GM12892 (cell line): ENCODE measurements at regions not wholly inside any gene's neighbourhood (a gene's known extent, or its start where the extent isn't known, plus 50 kb on each side); places are given as distances from the start of the nearest gene placed in this dataset.
A peak's percentile ranks its signal among the peaks of the same experiment; 100 is the strongest.

Source experiments
- DNase-seq: peaks from one replicate; pipeline ENCODE4 v3.0.0; 2011; ENCODE audit not compliant: insufficient read length
- FAIRE-seq: peaks from 2 replicates; lab custom pipeline; 2011; peaks lifted over from hg19 to GRCh38; lab: Jason Lieb, UNC
- POLR2A ChIP-seq: IDR thresholded peaks from 2 replicates; pipeline ENCODE4 v1.6.1; 2011; ENCODE audit warnings: low read depth, low read length, control low read depth
- POLR2AphosphoS5 ChIP-seq: IDR thresholded peaks from 2 replicates; pipeline ENCODE4 v1.6.1; 2011; ENCODE audit warnings: low read depth, low read length, control low read depth
- TAF1 ChIP-seq: IDR thresholded peaks from 2 replicates; pipeline ENCODE4 v1.6.1; 2011; ENCODE audit warnings: low read depth, mild to moderate bottlenecking, control low read depth, low read length, borderline replicate concordance

DNA sequence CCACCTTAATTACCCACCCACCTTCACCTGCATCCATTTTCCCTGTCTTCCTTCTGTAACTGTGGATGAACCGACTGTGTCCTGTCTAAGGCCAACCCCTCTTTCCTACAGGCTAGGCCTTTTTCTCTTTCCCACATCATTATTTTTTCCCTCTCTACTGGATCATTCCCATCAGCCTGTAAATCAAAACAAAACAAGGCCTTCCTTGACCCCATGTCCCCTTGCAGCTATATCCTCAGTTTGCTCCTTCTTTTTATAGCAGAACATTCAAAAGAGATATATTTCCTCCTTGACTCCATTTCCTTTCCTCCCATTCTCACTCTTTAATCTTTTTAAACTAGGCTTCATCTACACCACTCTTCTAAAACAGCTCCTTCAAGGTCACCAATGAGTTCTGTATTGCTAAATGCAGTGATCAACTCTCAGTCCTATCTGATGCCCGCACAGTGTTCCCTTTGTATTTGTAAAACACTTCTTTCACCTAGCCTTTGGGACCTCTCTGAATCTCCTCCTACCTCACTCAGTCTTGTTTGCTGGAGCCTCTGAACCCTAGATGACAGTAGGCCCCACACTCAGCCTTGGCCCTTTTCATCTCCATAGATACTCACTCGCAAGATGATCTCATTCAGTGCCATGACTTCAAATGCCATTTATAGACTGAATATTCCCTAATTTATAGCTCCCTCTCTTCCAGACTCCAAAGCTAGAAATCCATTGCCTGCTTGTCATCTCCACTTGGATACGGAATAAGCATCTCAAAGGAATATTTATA lies 55.7 kb downstream of the CXCR4 start:
- TF ChIP-seq TAF1 (no peak), POLR2A (no peak), POLR2AphosphoS5 (no peak)

DNA sequence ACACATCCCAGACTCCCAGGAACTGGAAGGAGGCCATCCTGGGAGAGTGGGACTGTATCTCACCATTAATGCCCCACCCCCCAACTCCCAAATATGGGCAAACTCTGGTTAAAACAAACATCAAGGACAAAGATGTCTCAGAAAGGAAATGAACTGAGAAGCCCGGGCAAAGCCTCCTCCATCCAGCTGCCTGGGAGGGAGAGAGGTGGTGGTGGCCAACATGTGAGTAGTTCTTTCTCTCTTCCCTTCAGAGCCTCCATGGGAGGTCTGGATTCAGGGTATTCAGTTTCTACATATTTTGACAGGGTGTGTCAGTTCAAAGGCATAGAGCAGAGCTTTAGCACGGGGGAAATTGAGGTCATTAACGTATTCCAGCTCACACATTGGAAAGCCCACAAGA lies 57.5 kb downstream of the CXCR4 start:
- DNase-seq, result no peak
- peak; percentile 60 for FAIRE-seq
- TF ChIP-seq POLR2AphosphoS5 (no peak), TAF1 (no peak), POLR2A (no peak)

More for the DNA sequence above, 55.7 kb downstream of the CXCR4 start:
- FAIRE-seq (peak; percentile 42), DNase-seq (no peak)

DNA sequence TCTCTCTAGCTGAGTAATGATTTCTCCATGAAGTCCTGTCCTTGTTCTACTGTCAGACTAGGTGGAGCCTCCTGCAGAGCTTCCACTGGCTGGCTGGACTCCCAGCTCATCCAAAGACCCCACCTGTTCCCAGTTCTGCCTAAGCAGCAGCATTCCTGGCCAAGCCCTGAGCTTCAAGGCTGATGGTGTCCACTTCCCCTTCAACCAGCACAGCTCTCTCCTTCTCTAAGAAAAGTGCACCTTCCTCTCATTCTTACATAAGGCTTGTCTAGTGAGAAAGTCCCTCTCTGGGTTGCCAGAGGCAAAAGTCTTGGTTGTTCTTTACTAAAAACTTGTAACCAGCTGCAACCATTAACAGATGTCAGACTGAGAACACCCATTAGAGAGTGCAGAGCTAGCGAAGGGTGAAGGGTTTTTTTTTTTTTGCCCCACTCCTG lies 58.9 kb downstream of the CXCR4 start:
- no peak for TF ChIP-seq POLR2A
- TF ChIP-seq TAF1, result no peak
- TF ChIP-seq POLR2AphosphoS5, result no peak
- DNase-seq (no peak), FAIRE-seq (peak; percentile 80)

DNA sequence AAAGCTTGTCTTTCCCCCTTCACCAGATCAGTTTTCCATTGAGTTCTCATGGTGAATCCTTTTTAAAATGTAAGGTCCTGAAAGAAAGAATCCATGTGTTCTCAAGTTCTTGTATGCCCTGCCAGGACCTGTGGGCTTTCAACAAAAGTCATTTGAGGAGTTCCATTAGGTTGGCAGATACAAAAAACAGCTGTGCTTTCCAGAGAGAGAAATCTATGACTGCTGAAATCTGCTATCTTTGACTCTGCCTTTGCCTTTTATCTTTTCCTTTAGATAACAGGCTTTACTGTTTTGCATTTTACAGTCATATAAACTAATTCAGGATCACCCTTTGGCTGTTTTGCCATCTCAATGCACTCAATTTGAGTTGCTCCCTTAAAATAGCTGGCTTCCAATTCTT lies 59.7 kb downstream of the CXCR4 start:
- FAIRE-seq, result peak; percentile 40
- TF ChIP-seq POLR2AphosphoS5 (no peak), TAF1 (no peak), POLR2A (no peak)
- DNase-seq, result no peak

DNA sequence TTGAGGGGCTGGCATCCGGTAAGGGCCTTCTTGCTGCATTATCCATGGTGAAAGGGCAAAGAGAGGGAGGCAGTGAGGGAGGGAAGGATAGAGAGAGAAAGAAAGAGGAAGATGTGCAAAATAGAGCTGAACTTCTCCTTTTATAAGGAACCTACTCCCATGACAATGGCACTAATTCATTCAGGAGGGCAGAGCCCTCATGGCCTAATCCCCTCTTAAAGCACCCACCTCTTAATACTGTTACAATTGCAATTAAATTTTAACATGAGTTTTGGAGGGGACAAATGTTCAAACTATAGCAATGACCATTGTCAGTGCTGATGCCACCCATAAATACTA lies 60.2 kb downstream of the CXCR4 start:
- no peak for DNase-seq
- no peak for FAIRE-seq
- TF ChIP-seq POLR2A, result no peak
- TF ChIP-seq POLR2AphosphoS5, result no peak
- no peak for TF ChIP-seq TAF1

DNA sequence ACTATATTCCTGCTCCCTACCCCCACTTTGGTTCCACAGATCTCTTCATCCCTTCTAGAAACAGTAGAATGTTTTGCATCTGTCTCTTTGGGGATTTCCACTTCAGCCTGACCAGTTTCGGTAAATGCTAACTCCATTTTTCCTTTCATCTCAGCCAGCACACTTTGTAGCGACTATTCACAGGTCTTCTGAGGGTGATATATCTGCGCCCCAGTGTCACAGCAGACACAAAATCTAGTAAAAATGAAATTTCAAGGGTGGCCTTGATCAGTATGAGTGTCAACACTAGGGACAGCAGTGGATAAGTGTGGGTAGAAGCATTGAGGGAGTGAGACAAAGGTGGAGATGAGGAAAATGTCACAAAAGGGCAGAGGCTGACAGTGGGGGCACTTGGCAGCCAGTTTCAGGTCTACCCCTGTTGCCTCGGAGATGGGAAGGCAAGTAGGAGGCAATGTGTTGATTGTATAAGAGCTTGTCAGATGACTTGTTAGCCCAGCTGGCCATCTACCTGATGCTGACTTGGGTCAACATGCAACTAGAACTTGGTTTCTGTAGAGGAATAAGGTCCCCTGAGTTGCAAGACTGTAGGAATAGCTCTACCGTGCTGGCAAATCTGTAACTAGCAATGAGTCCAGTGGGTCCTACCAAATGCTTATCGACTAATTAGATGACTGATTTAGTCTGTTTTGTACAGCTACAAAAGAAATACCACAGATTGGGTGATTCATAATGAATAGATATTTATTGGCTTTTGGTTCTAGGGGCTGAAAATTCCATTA lies 60.7 kb downstream of the CXCR4 start:
- FAIRE-seq (peak; percentile 91), DNase-seq (no peak)
- TF ChIP-seq POLR2AphosphoS5 (no peak), POLR2A (peak; percentile 31; the same call in 1 of the 2 replicates)

DNA sequence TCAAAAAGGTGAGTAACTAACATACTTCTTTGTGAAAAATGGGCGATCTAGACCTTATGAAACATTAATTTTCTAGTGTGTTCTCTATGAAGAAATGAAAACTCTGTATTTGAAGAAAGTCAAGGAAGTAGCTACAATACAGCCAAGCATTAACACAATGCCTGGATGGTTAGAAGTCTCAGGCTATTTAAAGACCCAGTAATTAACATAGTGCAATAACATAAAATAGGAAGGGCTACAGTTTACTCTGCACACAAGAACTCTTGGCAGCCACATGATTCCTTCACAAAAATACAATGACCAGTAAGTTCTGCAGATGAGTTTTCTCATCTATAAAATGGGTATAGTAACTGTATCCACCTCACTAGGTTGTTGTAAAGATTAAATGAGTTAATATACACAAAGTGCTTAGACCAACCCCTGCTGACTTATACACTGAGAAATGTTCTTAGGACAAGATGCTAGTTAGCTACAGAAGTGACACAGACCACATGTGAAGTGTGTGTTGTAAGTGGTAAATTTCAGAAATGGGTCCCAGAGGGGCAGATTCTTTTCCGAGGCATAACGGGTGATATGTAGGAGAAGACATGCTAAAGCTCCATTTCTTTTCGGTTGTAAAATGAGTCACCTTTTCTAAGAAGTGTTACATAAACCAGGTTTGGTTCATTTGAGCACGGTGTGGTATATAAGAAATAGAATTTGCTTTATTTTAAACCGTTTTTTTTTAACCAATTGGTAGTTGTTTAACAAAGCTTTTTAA lies 61.8 kb downstream of the CXCR4 start:
- FAIRE-seq, result peak; percentile 84
- no peak for DNase-seq
- no peak for TF ChIP-seq POLR2A
- TF ChIP-seq TAF1, result no peak
- no peak for TF ChIP-seq POLR2AphosphoS5

DNA sequence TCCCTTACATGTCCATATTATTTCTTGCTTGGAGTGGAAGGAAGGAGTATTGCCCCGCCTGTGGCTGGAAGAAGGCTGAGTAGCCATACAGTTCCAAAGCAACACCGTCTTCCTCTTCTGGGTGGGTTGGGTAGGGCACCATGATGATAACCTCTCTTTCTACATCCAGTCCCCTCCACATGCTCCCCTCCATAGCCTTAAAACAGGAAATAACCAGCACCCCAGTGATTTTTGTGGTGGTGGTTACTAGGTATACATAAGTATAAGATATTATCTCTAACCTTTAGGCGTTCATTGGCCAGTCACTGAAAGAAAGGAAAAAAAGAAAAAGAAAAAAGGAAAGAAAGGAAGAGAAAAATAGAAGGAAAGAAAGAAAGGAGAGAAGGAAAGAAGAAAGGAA lies 63.1 kb downstream of the CXCR4 start:
- TF ChIP-seq POLR2A (no peak), POLR2AphosphoS5 (no peak), TAF1 (no peak)
- DNase-seq (no peak), FAIRE-seq (no peak)

DNA sequence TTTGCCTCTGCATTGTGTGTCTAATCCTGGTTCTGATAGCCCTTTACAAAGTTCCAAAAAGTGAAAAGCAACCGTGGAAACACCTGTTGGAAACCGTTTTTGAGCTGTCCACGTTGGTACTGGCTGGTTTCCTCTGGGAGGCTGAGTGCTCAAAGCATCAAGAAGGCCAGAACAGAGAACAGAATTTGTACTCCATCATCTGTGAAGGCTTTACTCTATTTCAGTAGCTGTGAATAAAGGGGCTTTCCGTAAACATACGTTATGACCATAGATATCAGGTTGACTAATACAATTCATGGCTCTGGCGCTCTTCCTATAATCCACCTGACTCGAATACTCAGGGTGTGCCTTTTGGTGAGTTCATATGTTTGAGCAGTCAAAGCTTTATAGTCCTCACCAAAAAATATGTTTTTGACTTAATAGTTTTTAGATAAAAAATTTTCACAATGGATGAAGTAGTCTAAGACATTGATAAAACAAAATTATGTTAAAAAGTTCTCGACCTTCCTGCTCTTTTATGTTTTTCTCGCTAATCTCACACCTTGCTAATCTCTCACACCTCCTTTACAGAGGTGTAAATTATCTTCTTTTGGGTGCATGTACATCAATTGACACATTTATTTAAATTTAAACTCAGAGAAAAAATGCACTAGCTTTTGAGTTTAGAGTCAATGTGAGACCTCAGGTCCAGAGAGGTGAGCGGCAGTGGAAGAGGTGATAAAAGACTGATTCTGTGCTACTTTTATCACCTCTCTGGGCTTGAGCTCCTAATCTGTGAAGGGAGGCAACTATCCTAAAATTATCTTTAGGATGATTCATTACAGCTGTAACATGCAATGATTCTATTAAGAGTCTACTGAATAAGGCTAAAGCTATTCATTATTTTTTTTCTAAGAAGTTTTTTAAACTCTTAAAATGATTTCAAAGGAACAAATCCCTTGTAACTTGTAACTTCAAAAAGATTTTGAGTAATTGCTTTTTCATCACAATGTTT lies 65.3 kb downstream of the CXCR4 start:
- FAIRE-seq, result peak; percentile 84
- DNase-seq, result no peak
- TF ChIP-seq POLR2A (no peak), TAF1 (no peak), POLR2AphosphoS5 (no peak)

DNA sequence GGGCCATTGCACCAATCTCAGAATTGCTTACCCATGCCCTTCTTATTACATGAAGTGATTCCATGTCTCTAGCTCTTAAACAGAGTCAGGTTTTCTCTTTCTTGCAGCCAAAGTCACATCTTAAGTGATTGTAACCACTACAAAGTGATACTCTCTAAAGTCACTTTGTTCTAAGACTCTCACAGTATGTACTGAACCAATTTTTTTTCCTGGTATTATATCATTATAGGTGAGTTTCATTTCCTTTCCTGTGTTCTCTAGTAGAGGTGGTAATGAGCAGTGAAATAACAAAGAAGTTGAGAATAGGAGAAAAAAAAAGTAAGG lies 66.3 kb upstream of the DARS1 start:
- FAIRE-seq (no peak), DNase-seq (no peak)
- TF ChIP-seq POLR2A, result no peak

DNA sequence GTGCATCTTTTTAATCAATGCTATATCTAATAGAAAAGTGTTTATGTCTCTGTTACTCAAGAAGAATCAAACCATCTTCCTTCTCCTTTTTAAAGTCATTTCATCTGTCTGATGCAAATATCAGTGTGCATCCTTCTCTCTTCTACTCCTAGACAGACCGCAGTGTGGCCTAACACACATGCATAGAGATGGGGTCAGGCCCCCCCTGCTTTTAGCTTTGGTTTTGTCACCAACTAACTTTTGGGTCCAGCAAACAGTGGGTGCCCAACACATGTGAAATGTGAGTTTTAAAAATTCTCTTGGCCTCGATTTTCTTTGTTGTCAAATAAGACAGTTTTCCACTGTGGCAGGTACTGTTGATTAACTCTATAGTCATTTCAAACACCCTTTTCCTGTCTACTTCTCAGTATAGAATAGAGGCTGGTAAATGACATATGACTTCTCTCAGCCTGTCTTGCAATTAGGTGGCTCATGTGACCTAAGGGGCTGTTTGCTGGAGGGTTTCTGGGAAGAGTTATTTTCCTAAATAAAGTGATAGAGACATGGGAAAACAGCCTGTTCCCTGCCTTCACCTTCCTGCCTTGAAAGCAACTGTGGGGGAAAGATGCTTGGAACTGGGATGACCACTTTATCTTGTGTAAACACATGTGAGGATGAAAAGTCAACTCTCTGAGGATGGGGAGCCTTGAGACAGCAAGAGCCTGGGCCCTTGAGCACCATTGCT lies 65.7 kb upstream of the DARS1 start:
- DNase-seq (no peak), FAIRE-seq (peak; percentile 76)
- TF ChIP-seq POLR2A, result no peak
- TF ChIP-seq TAF1, result no peak
- no peak for TF ChIP-seq POLR2AphosphoS5
